ENCODE measurements at regions not wholly inside any gene's neighbourhood (a gene's known extent, or its start where the extent isn't known, plus 50 kb on each side); places are given as distances from the start of the nearest gene placed in this dataset.

DNA sequence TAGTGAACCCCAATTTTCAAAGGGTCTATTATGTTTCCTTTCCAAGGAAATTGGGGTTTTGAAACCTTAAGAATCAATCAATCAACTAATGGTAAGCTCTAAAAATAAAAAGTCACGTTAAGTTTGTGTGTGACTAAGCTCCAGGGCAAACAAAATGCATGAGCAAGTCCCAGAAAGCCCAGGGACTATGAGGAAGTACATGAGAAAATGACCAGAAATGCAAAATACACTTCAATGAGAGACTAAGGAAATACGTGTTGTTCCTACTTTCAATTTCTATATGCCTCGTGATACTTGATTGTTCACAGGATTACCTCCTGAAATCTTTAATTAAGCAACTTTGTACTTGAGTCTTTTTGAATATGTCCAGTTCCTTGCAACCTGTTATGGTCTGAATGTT lies 684.4 kb upstream of the SYT4 start:
- 24 to 35% methylated on average over 3 of the region's 3 CpGs for WGBS, 2 donors

DNA sequence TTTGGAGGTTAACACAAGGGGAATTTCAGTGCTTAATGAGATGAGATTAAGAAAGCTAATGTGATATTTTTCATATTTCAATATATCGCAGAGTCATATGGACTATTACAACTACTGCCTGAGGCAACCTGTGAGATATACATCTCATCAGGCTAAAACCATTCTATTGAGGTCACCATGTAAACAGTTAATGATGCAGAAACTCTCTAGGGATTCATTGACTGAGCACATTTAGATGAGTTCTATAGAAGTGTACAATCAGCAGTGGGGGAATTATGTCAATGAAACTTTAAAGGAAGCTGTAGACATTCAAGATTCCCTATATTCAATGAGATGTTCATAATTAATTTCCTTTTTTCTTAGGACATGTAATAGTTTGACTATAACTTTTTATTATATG lies 687.4 kb upstream of the SYT4 start:
- H3K27ac ChIP-seq (ENCODE audit: low read depth in 1 of 2, low read length in 1 of 2): no peak overlapping the region
- no peaks in the 10 kb centered on the region for H3K36me3 ChIP-seq (ENCODE audit: control insufficient read depth in 4 of 4, insufficient read depth in 4 of 4, low read length in 4 of 4)
- H3K4me3 ChIP-seq: no peak overlapping the region
- H3K9ac ChIP-seq (ENCODE audit: insufficient read depth in 1 of 2, low read length in 2 of 2): no peak overlapping the region
- no peaks in the 10 kb centered on the region for H3K27me3 ChIP-seq (ENCODE audit: control insufficient read depth in 3 of 3, insufficient read depth in 3 of 3, low read length in 2 of 3)
- no peak for ATAC-seq (ENCODE audit: insufficient read depth, low FRiP score)
- no peaks in the 10 kb centered on the region for H3K4me1 ChIP-seq (ENCODE audit: control insufficient read depth in 5 of 5, insufficient read depth in 5 of 5, low read length in 5 of 5)
- WGBS, 2 donors: 91 to 94% methylated on average over 1 of the region's 1 CpG
- no peaks in the 10 kb centered on the region for H3K9me3 ChIP-seq (ENCODE audit: control insufficient read depth in 4 of 4, insufficient read depth in 3 of 4, low read length in 3 of 4)
- TF ChIP-seq, protein P1, sequence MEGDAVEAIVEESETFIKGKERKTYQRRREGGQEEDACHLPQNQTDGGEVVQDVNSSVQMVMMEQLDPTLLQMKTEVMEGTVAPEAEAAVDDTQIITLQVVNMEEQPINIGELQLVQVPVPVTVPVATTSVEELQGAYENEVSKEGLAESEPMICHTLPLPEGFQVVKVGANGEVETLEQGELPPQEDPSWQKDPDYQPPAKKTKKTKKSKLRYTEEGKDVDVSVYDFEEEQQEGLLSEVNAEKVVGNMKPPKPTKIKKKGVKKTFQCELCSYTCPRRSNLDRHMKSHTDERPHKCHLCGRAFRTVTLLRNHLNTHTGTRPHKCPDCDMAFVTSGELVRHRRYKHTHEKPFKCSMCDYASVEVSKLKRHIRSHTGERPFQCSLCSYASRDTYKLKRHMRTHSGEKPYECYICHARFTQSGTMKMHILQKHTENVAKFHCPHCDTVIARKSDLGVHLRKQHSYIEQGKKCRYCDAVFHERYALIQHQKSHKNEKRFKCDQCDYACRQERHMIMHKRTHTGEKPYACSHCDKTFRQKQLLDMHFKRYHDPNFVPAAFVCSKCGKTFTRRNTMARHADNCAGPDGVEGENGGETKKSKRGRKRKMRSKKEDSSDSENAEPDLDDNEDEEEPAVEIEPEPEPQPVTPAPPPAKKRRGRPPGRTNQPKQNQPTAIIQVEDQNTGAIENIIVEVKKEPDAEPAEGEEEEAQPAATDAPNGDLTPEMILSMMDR (IDR thresholded peaks at IDR 0.05; ENCODE audit: control extremely low read depth, extremely low read depth): no peak
- DNase-seq: no peak

More for the DNA sequence above, 684.4 kb upstream of the SYT4 start:
- H3K9ac ChIP-seq (ENCODE audit: insufficient read depth in 1 of 2, low read length in 2 of 2): no peak overlapping the region
- DNase-seq (no peak), ATAC-seq (ENCODE audit: insufficient read depth, low FRiP score) (no peak)
- H3K4me3 ChIP-seq: no peak overlapping the region
- H3K9me3 ChIP-seq (ENCODE audit: control insufficient read depth in 4 of 4, insufficient read depth in 3 of 4, low read length in 3 of 4): no peaks in the 10 kb centered on the region
- no peaks in the 10 kb centered on the region for H3K4me1 ChIP-seq (ENCODE audit: control insufficient read depth in 5 of 5, insufficient read depth in 5 of 5, low read length in 5 of 5)
- H3K36me3 ChIP-seq (ENCODE audit: control insufficient read depth in 4 of 4, insufficient read depth in 4 of 4, low read length in 4 of 4): no peaks in the 10 kb centered on the region
- H3K27me3 ChIP-seq (ENCODE audit: control insufficient read depth in 3 of 3, insufficient read depth in 3 of 3, low read length in 2 of 3): no peaks in the 10 kb centered on the region
- H3K27ac ChIP-seq (ENCODE audit: low read depth in 1 of 2, low read length in 1 of 2): no peak overlapping the region
- TF ChIP-seq, protein P1 (IDR thresholded peaks at IDR 0.05; ENCODE audit: control extremely low read depth, extremely low read depth): no peak

DNA sequence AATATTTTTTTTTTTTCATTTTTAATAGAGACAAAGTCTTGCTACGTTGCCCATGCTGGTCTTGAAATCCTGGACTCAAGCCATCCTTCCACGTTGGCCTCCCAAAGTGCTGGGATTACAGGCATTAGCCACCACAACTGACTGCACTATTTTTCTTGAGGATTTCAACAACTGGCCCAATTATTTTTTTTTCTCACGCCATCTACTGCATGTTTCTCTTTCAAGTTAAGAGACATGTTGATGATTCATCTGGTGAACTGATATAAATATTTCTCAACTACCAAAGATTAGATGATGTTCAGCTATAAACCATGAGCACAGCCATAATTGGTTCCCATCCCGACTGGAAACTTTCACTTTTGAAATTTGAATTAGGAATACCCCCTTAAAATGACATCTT lies 688.4 kb upstream of the SYT4 start:
- Histone ChIP-seq H3K4me3 (no peak overlapping the region), H3K27ac (ENCODE audit: low read depth in 1 of 2, low read length in 1 of 2) (no peak overlapping the region), H3K9ac (ENCODE audit: insufficient read depth in 1 of 2, low read length in 2 of 2) (no peak overlapping the region), H3K9me3 (ENCODE audit: control insufficient read depth in 4 of 4, insufficient read depth in 3 of 4, low read length in 3 of 4) (no peaks in the 10 kb centered on the region), H3K36me3 (ENCODE audit: control insufficient read depth in 4 of 4, insufficient read depth in 4 of 4, low read length in 4 of 4) (no peaks in the 10 kb centered on the region), H3K4me1 (ENCODE audit: control insufficient read depth in 5 of 5, insufficient read depth in 5 of 5, low read length in 5 of 5) (no peaks in the 10 kb centered on the region), H3K27me3 (ENCODE audit: control insufficient read depth in 3 of 3, insufficient read depth in 3 of 3, low read length in 2 of 3) (no peaks in the 10 kb centered on the region)
- TF ChIP-seq, protein P1 (IDR thresholded peaks at IDR 0.05; ENCODE audit: control extremely low read depth, extremely low read depth): no peak
- DNase-seq (no peak), ATAC-seq (ENCODE audit: insufficient read depth, low FRiP score) (no peak)
- 74 to 90% methylated on average over 4 of the region's 4 CpGs for WGBS, 2 donors

DNA sequence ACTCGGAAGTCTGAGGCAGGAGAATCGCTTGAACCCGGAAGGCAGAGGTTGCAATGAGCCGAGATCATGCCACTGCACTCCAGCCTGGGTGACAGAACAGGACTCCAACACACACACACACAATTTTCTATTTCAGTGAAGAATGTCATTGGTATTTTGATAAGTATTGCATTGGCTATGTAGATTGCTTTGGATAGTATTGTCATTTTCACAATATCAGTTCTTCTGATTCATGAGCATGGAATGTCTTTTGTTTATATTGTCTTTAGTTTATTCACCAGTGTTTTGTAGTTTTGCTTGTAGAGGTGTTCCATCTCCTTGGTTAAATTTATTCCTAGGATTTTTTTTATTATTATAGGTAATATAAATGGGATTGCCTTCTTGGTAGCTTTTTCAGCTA lies 693.4 kb upstream of the SYT4 start:
- ATAC-seq (ENCODE audit: insufficient read depth, low FRiP score): no peak
- 92 to 93% methylated on average over 4 of the region's 4 CpGs for WGBS, 2 donors

More for the DNA sequence above, 693.4 kb upstream of the SYT4 start:
- TF ChIP-seq, protein P1 (IDR thresholded peaks at IDR 0.05; ENCODE audit: control extremely low read depth, extremely low read depth): no peak
- H3K9ac ChIP-seq (ENCODE audit: insufficient read depth in 1 of 2, low read length in 2 of 2): no peak overlapping the region
- H3K4me3 ChIP-seq: no peak overlapping the region
- no peaks in the 10 kb centered on the region for H3K36me3 ChIP-seq (ENCODE audit: control insufficient read depth in 4 of 4, insufficient read depth in 4 of 4, low read length in 4 of 4)
- H3K9me3 ChIP-seq (ENCODE audit: control insufficient read depth in 4 of 4, insufficient read depth in 3 of 4, low read length in 3 of 4): no peaks in the 10 kb centered on the region
- no peak overlapping the region for H3K27ac ChIP-seq (ENCODE audit: low read depth in 1 of 2, low read length in 1 of 2)
- DNase-seq: no peak
- H3K27me3 ChIP-seq (ENCODE audit: control insufficient read depth in 3 of 3, insufficient read depth in 3 of 3, low read length in 2 of 3): no peaks in the 10 kb centered on the region
- no peaks in the 10 kb centered on the region for H3K4me1 ChIP-seq (ENCODE audit: control insufficient read depth in 5 of 5, insufficient read depth in 5 of 5, low read length in 5 of 5)

Measured in lung (tissue), 11 donors.